Upper lobe of left lung (tissue), 4 donors: ENCODE measurements at regions not wholly inside any gene's neighbourhood (a gene's known extent, or its start where the extent isn't known, plus 50 kb on each side); places are given as distances from the start of the nearest gene placed in this dataset.

Experiments used
- CTCF ChIP-seq, 6 experiments: fragments of 450-650 bp in 4 of 6; fragments of 200-600 bp in 2 of 6; sonication (generic) in 2 of 6; IDR thresholded peaks; one replicate each; pipeline ENCODE4 v1.5.1; 2016 to 2019; ENCODE audit warnings: antibody characterized with exemption in 6 of 6
- EP300 ChIP-seq, 4 donors: sonication (generic); formaldehyde crosslinking; IDR thresholded peaks; one replicate each; pipeline ENCODE4 v1.5.1; 2017; ENCODE audit warnings: antibody characterized with exemption in 4 of 4, control low read depth in 2 of 4
- POLR2A ChIP-seq, 4 donors: fragments of 450-650 bp; IDR thresholded peaks; one replicate each; pipeline ENCODE4 v1.5.1; 2016 to 2017; ENCODE audit warnings: antibody characterized with exemption in 4 of 4, mild to moderate bottlenecking in 2 of 4
- POLR2AphosphoS5 ChIP-seq, 2 donors: sonication (generic); formaldehyde crosslinking; IDR thresholded peaks; one replicate each; pipeline ENCODE4 v1.5.1; 2017; ENCODE audit warnings: antibody characterized with exemption in 2 of 2

- TF ChIP-seq POLR2AphosphoS5 (IDR thresholded peaks at IDR 0.05) (no peak), CTCF (IDR thresholded peaks at IDR 0.05) (no peak), POLR2A (IDR thresholded peaks at IDR 0.05) (no peak), EP300 (IDR thresholded peaks at IDR 0.05) (no peak)
These were observed 91.7 kb upstream of the PHACTR3 start for GRCh38 chr20:59512651-59513050.
